ENCODE measurements at regions not wholly inside any gene's neighbourhood (a gene's known extent, or its start where the extent isn't known, plus 50 kb on each side); places are given as distances from the start of the nearest gene placed in this dataset.

GRCh38 chr5:4206127-4206526, 610.5 kb downstream of the IRX1 start:
- Histone ChIP-seq H3K36me3 (ENCODE audit: insufficient read depth, low read length) (no peaks in the 10 kb centered on the region), H3K9me3 (ENCODE audit: low read length) (no peaks in the 10 kb centered on the region), H3K4me3 (ENCODE audit: low read depth, low read length, poor library complexity, severe bottlenecking) (no peak overlapping the region), H3K9me2 (ENCODE audit: insufficient read depth, low read length) (no peaks in the 10 kb centered on the region), H4K20me1 (ENCODE audit: insufficient read depth, low read length) (no peaks in the 10 kb centered on the region), H3K4me2 (ENCODE audit: low read length) (no peak overlapping the region), H2AFZ (ENCODE audit: low read length) (no peak overlapping the region), H3K27ac (ENCODE audit: low read depth, low read length, poor library complexity, severe bottlenecking) (no peak overlapping the region), H3K4me1 (ENCODE audit: insufficient read depth, low read length, poor library complexity, severe bottlenecking) (no peaks in the 10 kb centered on the region), H3K79me2 (ENCODE audit: insufficient read depth, low read depth, low read length) (no peaks in the 10 kb centered on the region)
- no peak for DNase-seq (ENCODE audit: low spot score)
- no peak for TF ChIP-seq EZH2phosphoT487 (IDR thresholded peaks at IDR 0.05; ENCODE audit: borderline replicate concordance, low read depth, low read length)
- no peak for TF ChIP-seq CTCF (conservative IDR thresholded peaks at IDR 0.05; ENCODE audit: low read length)
- no TSS peak for BruUV-seq (replicated peaks)
- ChIA-PET CTCF (ENCODE audit: unreplicated experiment) (no interaction called here), POLR2A (no interaction called here)
- intact Hi-C loops (cut with micrococcal nuclease; ENCODE audit: unreplicated experiment), result no loop called here

DNA sequence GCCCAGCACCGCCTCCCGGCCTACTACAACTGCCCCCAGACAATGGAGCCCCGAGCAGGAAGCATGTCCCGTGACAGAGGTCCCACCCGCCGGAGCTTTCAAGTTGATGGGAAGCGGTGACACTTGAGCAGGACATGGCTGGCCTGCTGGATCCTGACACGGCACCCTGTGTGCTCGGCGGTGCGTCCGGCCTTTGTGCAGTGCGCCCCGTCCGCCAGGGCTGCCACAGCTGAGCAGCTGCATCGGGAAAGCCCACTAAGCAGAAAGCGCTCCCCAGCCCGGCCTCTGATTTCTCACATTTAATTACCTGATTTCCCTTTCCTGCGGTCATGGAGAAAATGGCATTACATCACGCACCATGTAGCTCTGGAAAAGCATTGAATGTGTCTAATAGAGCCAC, 611.9 kb downstream of the IRX1 start:
- no peak overlapping the region for H2AFZ ChIP-seq (ENCODE audit: low read length)
- BruUV-seq (replicated peaks), result no TSS peak
- H3K9me3 ChIP-seq (ENCODE audit: low read length), result no peaks in the 10 kb centered on the region
- H3K36me3 ChIP-seq (ENCODE audit: insufficient read depth, low read length), result no peaks in the 10 kb centered on the region
- H3K4me1 ChIP-seq (ENCODE audit: insufficient read depth, low read length, poor library complexity, severe bottlenecking), result no peaks in the 10 kb centered on the region
- no peak for DNase-seq (ENCODE audit: low spot score)
- H3K27ac ChIP-seq (ENCODE audit: low read depth, low read length, poor library complexity, severe bottlenecking), result no peak overlapping the region
- H3K4me2 ChIP-seq (ENCODE audit: low read length), result no peak overlapping the region
- no peak for TF ChIP-seq CTCF (conservative IDR thresholded peaks at IDR 0.05; ENCODE audit: low read length)
- no peak for TF ChIP-seq EZH2phosphoT487 (IDR thresholded peaks at IDR 0.05; ENCODE audit: borderline replicate concordance, low read depth, low read length)
- intact Hi-C loops (cut with micrococcal nuclease; ENCODE audit: unreplicated experiment), result no loop called here
- H3K79me2 ChIP-seq (ENCODE audit: insufficient read depth, low read depth, low read length), result no peaks in the 10 kb centered on the region
- H3K4me3 ChIP-seq (ENCODE audit: low read depth, low read length, poor library complexity, severe bottlenecking), result no peak overlapping the region
- H3K9me2 ChIP-seq (ENCODE audit: insufficient read depth, low read length), result no peaks in the 10 kb centered on the region
- POLR2A ChIA-PET, result no interaction called here
- CTCF ChIA-PET (ENCODE audit: unreplicated experiment), result no interaction called here
- H4K20me1 ChIP-seq (ENCODE audit: insufficient read depth, low read length), result no peaks in the 10 kb centered on the region

DNA sequence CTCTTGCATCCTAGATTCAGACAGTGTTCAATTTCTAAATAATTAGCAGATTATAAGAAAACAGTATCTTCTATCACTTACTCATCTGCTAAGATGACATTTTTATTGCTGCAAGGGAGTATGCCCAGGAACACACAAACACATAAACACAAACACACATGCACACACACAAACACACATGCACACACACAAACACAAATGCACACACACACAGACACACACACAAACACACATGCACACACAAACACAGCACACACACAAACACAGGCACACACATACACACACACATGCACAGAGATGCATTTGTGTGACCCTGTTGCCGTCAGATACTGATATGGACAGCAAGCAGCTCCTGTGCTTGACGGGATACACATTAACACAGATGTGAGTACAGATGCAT, 612.9 kb downstream of the IRX1 start:
- ChIA-PET CTCF (ENCODE audit: unreplicated experiment) (no interaction called here), POLR2A (no interaction called here)
- Histone ChIP-seq H3K36me3 (ENCODE audit: insufficient read depth, low read length) (no peaks in the 10 kb centered on the region), H2AFZ (ENCODE audit: low read length) (no peak overlapping the region), H3K4me3 (ENCODE audit: low read depth, low read length, poor library complexity, severe bottlenecking) (no peak overlapping the region), H3K4me2 (ENCODE audit: low read length) (no peak overlapping the region), H3K9me3 (ENCODE audit: low read length) (no peaks in the 10 kb centered on the region), H3K9me2 (ENCODE audit: insufficient read depth, low read length) (no peaks in the 10 kb centered on the region), H4K20me1 (ENCODE audit: insufficient read depth, low read length) (no peaks in the 10 kb centered on the region), H3K27ac (ENCODE audit: low read depth, low read length, poor library complexity, severe bottlenecking) (no peak overlapping the region), H3K79me2 (ENCODE audit: insufficient read depth, low read depth, low read length) (no peaks in the 10 kb centered on the region), H3K4me1 (ENCODE audit: insufficient read depth, low read length, poor library complexity, severe bottlenecking) (no peaks in the 10 kb centered on the region)
- DNase-seq (ENCODE audit: low spot score), result no peak
- BruUV-seq (replicated peaks), result no TSS peak
- intact Hi-C loops (cut with micrococcal nuclease; ENCODE audit: unreplicated experiment), result no loop called here
- TF ChIP-seq EZH2phosphoT487 (IDR thresholded peaks at IDR 0.05; ENCODE audit: borderline replicate concordance, low read depth, low read length), result no peak
- TF ChIP-seq CTCF (conservative IDR thresholded peaks at IDR 0.05; ENCODE audit: low read length), result no peak

All from OCI-LY7 (cell line).